ENCODE measurements at regions not wholly inside any gene's neighbourhood (a gene's known extent, or its start where the extent isn't known, plus 50 kb on each side); places are given as distances from the start of the nearest gene placed in this dataset.
"Not testable (repeated sequence)": the region's sequence is repeated elsewhere in the genome, so short reads cannot be mapped to it uniquely, and the experiment has no call there.

DNA sequence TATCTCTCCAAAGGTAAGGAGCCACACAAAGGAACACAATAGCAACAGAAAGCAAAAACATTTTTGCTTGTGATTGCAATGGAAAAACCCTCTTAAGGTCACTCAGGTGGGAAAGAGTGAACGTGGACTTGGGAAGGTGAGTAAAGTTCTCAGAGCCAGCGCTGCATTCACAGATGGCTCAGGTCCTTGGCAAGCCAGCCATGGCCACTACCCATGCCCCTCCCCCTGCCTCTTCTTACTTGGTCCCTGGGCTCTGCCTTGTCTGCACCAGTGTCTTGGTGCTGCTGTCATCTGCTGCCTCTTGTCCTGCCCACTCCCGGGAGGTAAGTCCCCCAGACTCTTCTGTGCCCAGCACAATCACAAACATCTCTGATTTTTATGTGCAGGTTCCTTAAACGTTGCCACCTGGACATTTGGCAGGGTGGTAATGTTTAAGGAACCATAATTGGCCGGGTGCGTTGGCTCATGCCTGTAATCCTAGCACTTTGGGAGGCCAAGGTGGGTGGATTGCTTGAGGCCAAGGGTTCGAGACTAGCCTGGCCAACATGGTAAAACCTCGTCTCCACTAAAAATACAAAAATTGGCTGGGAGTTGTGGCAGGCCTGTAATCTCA is 74.6 kb downstream of the FEM1C start:
- no peak for DNase-seq

DNA sequence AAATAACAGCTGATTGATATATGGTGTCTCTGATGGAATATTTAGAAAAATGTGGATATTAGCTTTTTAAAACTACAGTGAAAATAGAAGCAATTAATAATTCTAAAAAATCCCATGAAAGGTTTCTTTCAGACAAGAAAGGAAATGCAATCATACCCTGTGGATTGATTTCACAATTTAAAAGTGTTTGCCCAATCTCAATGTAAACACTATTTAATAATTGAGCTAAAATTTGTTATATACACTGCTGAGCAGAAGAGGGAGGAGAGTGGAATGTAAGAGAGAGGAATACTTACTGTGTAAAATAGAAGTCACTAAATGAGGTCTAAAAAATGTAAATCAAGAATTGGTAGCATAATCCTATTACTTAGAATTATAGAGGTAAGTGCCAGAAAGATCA is 76.9 kb downstream of the FEM1C start:
- no peak for DNase-seq

DNA sequence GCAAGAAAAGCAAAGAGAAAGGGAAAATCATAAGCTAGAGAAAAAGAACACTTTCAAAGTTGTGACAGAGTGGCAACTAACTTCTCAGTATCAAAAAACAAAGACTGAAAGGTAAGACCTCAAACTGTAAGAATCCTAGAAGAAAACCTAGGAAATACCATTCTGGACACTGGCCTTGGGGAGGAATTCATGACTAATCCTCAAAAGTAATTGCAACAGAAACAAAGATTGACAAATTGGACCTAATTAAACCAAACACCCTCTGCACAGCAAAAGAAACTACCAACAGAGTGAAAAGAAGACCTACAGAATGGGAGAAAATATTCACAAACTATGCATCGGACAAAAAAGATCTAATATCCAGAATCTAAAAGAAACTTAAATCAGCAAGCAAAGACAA is 79.1 kb downstream of the FEM1C start:
- DNase-seq, result no peak

DNA sequence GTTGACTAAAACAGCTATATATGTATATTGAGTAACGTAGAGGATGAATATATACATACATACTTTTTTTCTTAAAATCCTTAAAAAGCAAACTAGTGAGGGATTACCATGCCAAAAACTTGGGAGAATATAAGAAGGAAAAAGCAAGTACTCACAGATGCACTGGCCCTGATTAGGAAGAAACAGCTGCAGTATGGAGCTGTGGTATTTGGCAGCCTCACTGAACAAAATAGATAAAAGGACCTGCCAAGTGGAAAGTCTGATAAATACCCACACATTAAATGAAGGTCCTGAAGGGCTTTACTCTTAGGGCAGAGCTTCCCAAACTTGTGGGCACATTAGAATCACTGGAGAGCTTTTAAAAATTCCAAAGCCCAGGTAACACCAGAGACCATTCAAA is 80.6 kb downstream of the FEM1C start:
- DNase-seq, result no peak

DNA sequence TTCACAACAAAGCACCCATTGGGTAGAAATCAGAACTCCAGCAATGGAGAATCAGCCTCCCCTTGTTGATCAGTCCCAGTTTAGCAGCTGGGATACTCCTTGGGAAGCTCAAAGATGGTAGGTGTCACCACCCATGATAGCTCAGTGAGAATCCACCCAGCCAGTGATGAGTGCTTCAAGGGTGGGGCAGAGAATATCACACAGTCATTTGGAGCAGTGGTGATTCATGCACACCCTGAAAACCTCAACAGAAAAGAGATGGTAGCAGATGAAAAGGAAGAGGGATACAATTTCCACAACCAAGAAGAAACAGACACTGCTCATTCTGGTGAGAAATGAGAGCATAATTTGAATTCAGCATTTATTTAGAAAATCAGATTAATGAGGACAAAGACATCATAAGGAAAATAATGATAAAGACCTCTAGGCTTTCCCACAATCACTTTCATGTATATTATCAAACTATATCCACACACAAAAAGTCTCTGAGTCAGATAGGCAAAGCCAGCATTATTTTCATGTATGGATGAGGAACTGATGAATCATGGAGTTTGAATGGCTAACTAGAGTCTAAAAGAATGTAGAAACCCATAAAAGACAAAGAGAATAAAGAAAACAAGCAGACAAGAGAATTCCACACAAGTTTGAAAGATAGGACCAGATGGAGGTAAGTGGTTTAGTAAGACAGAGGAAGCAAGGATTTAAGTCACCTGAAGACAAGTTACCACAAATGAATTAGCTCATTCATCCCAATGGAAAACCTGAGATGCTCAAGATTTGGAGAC is 82.9 kb downstream of the FEM1C start:
- DNase-seq, result peak; percentile 57

DNA sequence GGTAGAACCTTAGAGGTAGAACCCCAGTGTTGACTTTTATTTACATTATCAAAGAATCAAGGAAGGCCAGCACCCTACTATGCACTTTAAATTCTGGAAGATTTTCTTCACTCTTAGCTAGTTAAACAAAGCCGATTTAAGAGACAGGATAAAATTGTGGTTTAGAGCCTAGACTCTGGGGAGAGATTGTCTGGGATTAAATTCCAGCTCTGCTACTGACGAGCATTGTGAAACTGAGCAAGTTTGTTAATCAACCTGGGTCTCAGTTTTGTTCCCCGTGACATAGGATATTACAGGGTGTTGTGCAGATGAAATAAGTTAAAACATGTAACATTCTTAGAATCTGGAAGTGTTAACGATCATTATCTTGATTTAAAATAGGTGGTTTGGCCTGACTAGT is 83.5 kb downstream of the FEM1C start:
- DNase-seq, result no peak

DNA sequence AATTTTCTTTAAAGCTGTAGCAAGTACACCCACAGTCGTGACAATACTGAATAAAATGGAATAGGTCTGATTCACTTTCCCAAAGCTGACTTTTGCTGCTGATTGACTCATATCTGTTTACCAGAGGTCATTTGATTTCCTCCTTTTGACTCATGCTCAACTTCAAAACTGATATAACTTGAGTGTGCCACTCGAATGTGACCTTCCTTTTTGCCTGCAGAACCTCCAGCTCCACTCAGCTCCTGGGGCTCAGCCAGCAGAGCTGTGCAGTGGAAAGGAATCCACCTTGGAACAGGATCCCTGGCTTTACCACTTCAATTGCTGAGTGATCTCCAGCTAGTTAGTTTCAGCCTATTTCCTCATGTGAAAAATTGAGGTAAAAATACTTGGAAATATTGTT is 84.1 kb downstream of the FEM1C start:
- peak; percentile 25 for DNase-seq

DNA sequence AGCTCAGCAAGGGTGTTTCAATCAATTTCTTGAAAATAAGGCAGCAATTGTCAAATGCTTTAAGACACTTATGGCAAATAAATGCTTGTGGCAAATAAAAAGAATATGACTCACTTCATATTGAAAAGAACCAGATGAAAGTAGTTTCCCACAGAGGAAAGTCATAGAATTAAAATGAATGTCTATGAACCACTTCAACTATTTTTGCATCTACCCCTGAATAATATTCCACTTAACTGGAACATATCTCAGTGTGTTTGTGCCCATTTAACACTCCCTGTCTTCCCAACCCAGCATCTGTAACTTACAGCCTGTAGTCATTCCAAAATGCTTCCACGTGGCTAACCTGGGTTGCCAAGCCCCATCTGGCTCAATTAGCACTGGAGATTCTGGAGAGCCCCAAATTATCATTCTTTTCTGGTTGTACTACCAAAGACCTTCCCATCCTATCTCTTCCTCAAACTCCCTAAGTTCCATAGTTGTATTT is 84.7 kb downstream of the FEM1C start:
- no peak for DNase-seq

DNA sequence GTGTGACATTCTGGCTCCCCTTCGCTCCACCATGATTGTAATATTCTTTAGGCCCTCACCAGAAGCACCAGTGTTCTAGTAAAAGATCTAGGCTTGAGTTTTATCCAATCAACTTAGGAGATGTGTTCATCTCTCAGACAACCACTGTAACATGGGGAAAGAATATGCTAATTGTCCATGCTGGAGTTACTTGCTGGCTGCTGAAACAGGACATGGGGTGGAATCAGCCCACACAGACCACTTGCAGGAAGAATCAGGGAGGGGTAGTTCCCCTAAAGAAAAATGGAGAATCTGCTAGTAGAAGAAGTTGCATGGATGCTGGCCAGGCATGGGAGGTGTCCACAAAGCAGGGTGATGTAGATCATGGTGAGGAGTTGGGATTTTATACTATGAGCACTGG is 86.2 kb downstream of the FEM1C start:
- no peak for DNase-seq

DNA sequence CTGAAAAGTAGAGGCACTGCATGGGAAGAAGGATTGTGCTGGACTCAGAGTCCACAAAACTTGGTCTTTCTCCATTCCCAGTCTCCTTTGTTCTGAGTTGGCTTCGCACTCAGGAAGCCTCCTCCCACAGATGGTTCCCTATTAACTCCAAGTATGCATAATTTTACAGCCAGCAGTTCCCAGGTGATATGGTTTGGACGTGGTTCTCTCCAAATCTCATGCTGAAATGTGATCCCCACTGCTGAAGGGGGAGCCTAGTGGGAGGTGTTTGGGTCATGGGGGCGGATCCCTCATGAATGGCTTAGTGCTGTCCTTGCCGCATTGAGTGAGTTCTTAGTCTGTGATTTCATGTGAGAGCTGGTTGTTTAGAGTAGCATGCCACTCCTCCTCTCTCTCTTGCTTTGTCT is 86.6 kb downstream of the FEM1C start:
- DNase-seq, result no peak

DNA sequence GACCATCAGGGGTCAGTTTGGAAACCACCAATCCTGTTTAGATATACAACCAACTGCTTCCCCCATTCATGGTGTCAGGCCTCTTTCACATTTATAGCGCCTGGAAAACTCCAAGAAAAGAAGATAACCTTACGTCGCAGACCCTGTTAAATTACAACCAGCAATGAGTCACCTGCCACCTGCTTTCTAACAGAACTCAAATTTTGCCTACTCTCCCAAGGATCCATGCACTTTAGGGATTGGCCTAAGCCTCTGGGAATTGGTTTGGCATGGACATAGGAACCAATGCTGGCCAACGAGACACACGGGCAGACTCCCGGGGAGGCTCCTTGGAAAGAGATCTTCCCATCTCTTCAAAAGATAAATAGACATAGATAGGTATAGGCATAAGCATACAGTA is 87.0 kb downstream of the FEM1C start:
- no peak for DNase-seq

DNA sequence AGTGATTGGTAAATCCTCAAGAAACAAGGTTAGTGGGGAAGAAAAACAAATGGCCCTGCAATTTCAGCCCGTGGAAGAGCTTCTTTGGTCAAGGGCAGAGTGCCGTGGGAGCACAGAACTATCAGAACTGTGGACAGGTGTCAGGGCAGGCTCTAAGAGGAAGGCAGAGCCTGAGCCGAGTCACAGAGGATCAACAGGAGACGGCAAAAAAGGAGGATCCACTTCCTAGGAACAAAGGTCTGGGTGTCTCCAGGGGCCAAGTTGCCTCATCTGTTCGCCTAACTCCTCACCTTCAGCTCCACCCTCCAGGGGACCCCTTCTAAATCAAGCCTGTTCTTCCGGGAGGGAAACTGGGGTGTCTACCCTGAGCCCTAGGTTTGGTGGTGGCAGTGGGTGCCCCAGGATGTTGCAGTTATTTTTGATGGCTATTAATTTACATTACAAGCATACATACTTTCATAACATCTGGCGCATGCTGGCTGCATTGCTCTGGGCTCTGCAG is 88.0 kb downstream of the FEM1C start:
- DNase-seq, result no peak

DNA sequence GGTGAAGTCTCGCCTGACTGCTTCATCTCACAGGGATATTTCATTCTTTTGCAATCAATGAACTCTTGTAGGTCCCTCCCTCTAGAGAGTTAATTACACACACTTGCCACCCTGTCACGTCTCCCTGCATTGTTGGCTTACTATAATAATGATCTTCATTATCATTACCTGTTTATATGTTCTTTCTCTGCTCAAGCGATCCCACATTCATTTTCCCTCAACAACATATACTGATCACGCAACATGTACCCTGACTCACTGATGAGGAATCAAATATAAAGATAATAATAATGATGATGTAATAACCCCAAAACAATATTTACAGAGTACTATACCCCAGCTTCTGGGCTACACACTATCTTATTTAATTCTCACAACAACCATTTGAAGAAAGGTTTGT is 88.5 kb downstream of the FEM1C start:
- DNase-seq, result no peak

DNA sequence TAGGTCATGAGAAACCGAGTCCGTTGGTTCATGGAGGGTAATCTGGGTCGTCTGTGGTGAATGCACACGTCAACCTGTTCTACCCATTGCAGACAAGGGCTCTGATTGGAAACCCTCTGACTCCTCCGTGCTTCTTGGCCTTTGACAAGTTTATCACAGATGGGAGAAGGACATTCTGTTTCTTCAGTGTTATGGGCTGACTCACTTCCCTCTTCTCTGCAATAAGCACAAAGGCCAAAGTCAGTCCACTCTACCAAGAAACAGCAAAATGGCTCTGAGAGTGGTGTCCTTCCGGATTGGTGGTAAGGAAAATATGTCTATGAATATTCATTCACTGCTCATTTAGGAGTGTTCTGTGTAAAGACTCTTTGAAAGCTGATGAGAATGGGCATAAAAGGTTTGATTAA is 89.3 kb downstream of the FEM1C start:
- DNase-seq, result no peak

DNA sequence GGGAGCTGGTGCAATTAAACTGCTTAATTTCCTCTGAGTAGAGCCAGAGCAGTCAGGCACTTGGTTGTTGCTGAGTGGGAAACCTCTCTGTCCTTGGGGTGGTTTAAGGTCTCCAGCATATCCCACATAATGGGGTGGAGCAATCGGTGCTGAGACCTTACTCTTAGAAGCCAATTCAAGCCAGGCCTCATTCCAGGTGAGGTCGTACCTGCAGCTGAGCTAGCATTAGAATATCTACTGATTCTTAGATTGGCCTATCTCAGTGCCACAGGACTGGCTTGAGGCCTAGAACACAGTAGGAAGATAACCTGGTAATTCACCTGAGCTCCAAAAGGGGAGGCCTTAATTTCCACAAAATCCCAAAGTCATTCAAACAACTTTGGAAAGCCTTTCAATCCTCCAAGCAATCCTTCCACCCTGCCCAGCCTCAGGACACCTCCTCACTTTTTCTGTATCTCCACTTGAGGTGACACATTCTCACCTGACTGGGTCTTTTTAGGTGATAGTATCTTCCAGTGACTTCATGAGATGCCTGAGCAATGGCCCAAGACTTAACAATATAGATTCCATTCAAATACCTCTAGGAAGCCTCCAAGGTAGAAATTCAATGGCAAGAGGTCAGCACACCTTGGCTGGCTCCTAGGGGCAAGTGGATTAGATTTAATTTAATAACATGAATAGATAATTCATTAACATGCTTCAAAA is 91.0 kb downstream of the FEM1C start:
- no peak for DNase-seq

DNA sequence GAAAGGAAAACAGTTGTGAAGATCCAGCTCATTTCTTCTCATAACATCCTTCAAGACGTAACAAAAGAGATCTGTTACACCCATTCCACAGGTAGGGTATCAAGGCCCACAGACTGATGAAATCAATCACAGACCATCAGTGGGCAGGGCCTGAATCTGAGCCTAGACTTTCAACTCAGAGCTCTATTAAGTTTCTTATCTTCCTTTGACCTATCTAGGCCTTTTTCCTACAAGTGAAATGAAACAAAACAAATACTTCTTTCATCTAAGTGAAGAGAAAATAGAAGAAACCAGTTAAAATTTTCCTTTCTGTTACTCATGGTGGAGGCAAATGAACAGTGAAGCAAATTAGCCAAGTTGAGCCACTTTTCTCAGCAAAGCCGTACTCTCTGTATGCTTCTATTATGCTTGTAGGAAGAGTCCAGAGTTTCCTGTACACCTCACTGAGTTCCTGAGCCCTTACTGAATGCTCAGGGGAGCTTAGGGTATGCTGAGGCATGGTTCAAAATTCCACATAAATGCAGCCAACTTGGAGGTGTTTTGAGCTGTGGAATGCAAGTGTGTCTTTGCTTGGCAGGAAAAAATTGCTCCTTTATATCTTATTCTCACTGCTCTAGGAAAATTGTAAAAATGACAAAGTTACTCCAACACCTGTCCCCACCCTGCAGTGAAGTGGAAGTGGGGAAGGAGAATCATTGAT is 91.9 kb downstream of the FEM1C start:
- DNase-seq, result no peak

DNA sequence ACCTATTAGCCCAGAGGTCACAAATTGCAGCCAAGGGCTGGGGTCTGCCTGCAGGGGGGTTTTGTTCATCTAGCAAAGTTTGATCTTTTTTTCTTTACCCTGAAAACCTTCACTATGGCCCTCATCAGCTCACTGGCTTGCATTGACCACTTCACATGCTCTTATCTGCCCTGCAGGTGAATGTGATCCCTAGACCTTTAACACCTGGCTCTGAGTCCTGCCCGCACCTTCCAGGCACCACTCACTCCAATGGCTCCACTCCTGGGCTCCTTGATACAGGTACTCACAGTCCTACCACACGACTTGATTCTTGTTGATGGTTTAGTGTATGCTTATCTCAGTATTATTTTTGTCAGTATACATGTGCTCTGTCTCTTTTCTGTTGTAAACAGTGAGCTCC is 92.5 kb downstream of the FEM1C start:
- no peak for DNase-seq

DNA sequence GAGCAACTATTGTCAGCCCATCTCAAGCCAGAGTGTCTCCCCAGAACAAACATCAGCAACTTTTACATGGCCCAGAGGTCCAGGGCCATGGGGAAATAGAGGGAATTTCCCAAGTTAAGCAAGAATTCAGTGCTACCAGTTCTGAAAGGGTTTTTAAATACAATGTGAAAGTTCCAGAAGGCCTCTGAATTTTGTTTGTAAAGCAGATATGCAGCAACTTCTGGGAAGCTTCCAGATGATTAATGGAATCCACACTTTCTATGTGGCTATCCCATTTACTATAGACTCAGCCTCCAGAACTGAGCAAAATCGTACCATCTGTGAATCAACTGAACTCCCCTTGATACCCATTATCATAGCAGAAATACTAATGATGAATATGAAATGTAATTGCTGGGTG is 93.8 kb downstream of the FEM1C start:
- DNase-seq, result no peak

DNA sequence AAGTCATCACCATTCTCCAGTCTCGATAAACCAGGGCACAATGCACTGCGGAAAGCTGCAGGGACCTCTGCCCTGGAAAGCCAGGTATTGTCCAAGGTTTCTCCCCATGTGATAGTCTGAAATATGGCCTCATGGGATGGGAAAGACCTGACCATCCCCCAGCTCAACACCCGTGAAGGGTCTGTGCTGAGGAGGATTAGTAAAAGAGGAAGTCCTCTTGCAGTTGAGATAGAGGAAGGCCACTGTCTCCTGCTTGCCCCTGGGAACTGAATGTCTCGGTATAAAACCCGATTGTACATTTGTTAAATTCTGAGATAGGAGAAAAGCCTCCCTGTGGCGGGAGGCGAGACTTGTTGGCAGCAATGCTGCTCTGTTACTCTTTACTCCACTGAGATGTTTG is 95.9 kb downstream of the FEM1C start:
- not testable (repeated sequence) for DNase-seq

DNA sequence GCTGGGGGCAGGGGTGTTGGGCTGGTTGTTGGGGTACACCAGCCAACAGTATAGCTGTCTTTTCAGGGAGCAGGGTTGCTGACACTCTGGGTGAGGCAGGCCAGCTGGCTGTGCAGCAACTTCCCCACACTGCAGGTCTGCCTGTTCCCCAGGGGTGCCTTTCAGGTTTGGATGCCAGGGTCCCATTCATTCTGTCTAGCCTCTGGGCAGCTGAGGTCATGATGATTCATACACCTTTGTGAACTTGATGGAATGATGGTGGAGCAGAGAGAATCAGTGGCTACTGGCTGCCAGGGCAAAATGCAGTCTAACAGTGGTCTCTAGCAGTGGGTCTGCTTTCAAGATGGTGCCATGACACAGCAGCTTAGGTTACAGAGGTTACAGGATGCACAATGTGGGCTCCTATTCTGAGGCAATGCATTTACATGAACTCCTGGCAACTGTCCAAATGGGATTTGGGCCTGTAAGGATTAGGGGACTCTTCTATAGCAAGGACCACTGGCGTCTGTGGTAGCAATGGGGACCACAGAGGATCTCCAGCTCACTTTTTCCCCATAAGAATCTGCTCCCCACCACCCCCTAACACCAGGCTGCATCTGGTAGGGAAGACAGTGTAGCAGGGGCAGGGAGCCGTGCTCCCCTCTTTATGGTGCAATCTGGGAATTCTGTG is 103.7 kb downstream of the FEM1C start:
- no peak for DNase-seq

DNA sequence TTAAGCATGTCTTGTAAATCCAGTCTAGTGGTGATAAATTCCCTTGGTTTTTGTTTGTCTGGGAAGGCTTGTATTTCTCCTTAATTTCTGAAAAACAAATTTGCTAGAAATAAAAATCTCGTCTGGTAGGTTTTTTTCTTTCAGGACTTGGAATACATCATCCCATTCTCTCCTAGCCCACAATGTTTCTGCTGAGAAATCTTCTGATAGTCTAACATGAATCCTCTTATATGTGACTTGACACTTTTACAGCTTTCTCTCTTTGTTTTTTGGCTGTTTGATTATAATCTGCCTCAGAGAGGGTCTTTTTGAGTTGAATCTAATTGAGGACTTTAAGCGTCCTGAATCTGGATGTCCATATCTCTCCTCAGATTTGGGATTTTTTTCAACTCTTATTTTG is 104.9 kb downstream of the FEM1C start:
- DNase-seq, result no peak

DNA sequence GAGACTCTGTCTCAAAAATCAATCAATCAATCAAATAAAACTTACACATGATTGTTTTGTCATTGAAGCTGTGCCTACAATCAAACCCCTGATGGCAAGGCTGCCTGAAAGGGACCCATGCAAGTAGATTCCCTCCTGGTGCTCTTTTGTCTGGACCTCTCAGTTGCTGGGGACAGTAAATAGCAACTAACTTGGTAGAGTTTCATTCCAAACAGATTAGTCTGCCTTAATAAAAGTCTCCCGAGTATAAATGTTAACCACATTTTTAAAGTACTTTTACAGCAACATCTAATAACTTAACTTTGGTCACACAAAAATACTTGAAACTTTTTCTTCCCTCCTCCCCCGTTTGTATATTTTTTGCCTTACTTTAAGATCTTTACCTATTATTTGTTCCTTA is 105.5 kb downstream of the FEM1C start:
- no peak for DNase-seq

Data from stimulated activated CD4-positive, alpha-beta T cell treated with anti-CD3 and anti-CD28 coated beads, Interleukin-1b, Interleukin-23, amount 100 ng/mL, for 48 hours (primary cell).